ENCODE measurements at regions not wholly inside any gene's neighbourhood (a gene's known extent, or its start where the extent isn't known, plus 50 kb on each side); places are given as distances from the start of the nearest gene placed in this dataset.

- FAIRE-seq (peak; percentile 63), ATAC-seq (peak; percentile 69), DNase-seq (ENCODE audit: extremely low read depth in 1 of 4, low spot score in 3 of 4) (peak in 2 of 4 experiments; percentile 44 to 69)
- intact Hi-C loops (cut with micrococcal nuclease) (no loop called here), in situ Hi-C loops (cut with MboI) (no loop called here)
- no peaks in the 10 kb centered on the region for H3K36me3 ChIP-seq (ENCODE audit: control insufficient read depth, insufficient read depth, low read length)
- WGBS (ENCODE audit: insufficient coverage, low coverage, missing lambda C conversion rate) = 40% methylated on average over 18 of the region's 18 CpGs
- ChIA-PET CTCF (ENCODE audit: low intra/inter-chr PET ratio) (no interaction called here), POLR2A (interaction anchor here (0.5 to 0.6 kb wide), 2 partner anchors 160 to 312 kb away, joined by 4 to 5 read pairs; no protein-coding TSS in a partner anchor)
- peak overlapping the region; percentile 61; the same call in 2 of the 3 replicates for H3K27ac ChIP-seq (ENCODE audit: extremely low read depth, low read depth, low read length)
- no peak overlapping the region for H3K4me3 ChIP-seq
- H3K9me1 ChIP-seq (ENCODE audit: control insufficient read depth, insufficient read depth, low read length) = no peaks in the 10 kb centered on the region
- peak overlapping the region; percentile 22 to 84; a peak in 3 of 4 replicates for H3K9ac ChIP-seq (ENCODE audit: insufficient read depth in 1 of 2, low read depth in 2 of 2, low read length in 2 of 2)
- H3K27me3 ChIP-seq (ENCODE audit: control insufficient read depth in 2 of 2, insufficient read depth in 2 of 2, low read length in 2 of 2) = no peaks in the 10 kb centered on the region
- no peaks in the 10 kb centered on the region for H3K79me2 ChIP-seq (ENCODE audit: control insufficient read depth, insufficient read depth, low read length)
- peak overlapping the region; percentile 81 for H2AFZ ChIP-seq (ENCODE audit: low read depth, low read length)
- H4K20me1 ChIP-seq (replicated peaks; ENCODE audit: control insufficient read depth, insufficient read depth, low read length) = no peaks in the 10 kb centered on the region
- H3K4me2 ChIP-seq (ENCODE audit: insufficient read depth, low read length) = peak overlapping the region; percentile 24
- no TSS peak for BruUV-seq (replicated peaks)
- H3K9me3 ChIP-seq (replicated peaks; ENCODE audit: control insufficient read depth, insufficient read depth, low read depth, low read length) = no peaks in the 10 kb centered on the region
- H3K4me1 ChIP-seq (replicated peaks in 1 of 2; ENCODE audit: control insufficient read depth in 2 of 2, insufficient read depth in 2 of 2, low read length in 2 of 2) = peaks cover 44 to 81% of the 10 kb centered on the region in 2 experiments
- TF ChIP-seq CEBPG (CRISPR knock-in tag; IDR thresholded peaks at IDR 0.05) (peak; percentile 32; the same call in 1 of the 2 replicates), CEBPG (tag; conservative IDR thresholded peaks at IDR 0.05 in 1 of 2, IDR thresholded peaks at IDR 0.05 in 1 of 2) (peak in 1 of 2 experiments; percentile 41; a peak in 1 of 4 replicates), ZNF224 (CRISPR knock-in tag; IDR thresholded peaks at IDR 0.05) (no peak), ZNF518B (CRISPR knock-in tag; IDR thresholded peaks at IDR 0.05) (no peak), SP1 (CRISPR knock-in tag; IDR thresholded peaks at IDR 0.05) (no peak), RFX5 (IDR thresholded peaks at IDR 0.05; ENCODE audit: low read depth, low read length) (no peak), CHD2 (IDR thresholded peaks at IDR 0.05; ENCODE audit: low read depth, low read length) (no peak), RERE (CRISPR knock-in tag; IDR thresholded peaks at IDR 0.05; ENCODE audit: borderline replicate concordance) (no peak), ZNF3 (CRISPR knock-in tag; IDR thresholded peaks at IDR 0.05) (no peak), ELF2 (CRISPR knock-in tag; IDR thresholded peaks at IDR 0.05) (peak; percentile 59; the same call in 1 of the 2 replicates), ELF1 (tag; IDR thresholded peaks at IDR 0.05) (peak; percentile 48; the same call in 1 of the 2 replicates)
These were observed 147.8 kb downstream of the TOMM20 start for GRCh38 chr1:234980645-234981396.

All from K562 (cell line).